Neural cell (in vitro differentiated cells): ENCODE measurements at regions not wholly inside any gene's neighbourhood (a gene's known extent, or its start where the extent isn't known, plus 50 kb on each side); places are given as distances from the start of the nearest gene placed in this dataset.

Source experiments
- EP300 ChIP-seq: fragments of 450-650 bp; conservative IDR thresholded peaks from 2 replicates; pipeline ENCODE4 v1.6.1; 2014; ENCODE audit warnings: antibody characterized with exemption, mild to moderate bottlenecking, moderate library complexity; ENCODE audit not compliant: poor library complexity, severe bottlenecking
- POLR2AphosphoS5 ChIP-seq: IDR thresholded peaks from 2 replicates; pipeline ENCODE4 v1.6.1; 2012
- TF ChIP-seq, protein P1 (sequence below): fragments of 450-650 bp; IDR thresholded peaks from 2 replicates; pipeline ENCODE4 v1.5.1; 2014; ENCODE audit warnings: antibody characterized with exemption, mild to moderate bottlenecking, moderate library complexity; ENCODE audit not compliant: poor library complexity, severe bottlenecking
- TF ChIP-seq, protein P2 (sequence below): IDR thresholded peaks from 2 replicates; pipeline ENCODE4 v1.6.1; 2012; ENCODE audit warnings: borderline replicate concordance

DNA sequence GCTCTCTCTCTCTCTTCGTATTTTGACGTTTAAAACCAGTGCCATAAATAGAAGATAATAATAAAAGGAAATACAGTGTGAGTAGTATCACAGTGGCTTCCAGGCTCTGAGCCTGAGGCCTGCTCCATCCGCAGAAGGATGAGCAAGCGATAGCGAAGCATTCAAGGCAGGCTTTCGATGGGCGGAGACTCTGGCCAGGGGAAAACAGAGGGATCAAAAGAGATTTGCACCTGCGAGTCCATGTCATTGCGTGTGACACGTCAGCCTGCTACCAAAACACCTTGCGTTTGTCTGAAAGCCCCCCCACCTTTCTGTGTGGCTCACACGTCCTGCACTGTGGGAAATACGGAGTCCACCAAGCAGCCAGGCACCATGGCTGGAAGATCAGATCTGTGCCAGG, 377.3 kb upstream of the SULF2 start:
- TF ChIP-seq, protein P1, sequence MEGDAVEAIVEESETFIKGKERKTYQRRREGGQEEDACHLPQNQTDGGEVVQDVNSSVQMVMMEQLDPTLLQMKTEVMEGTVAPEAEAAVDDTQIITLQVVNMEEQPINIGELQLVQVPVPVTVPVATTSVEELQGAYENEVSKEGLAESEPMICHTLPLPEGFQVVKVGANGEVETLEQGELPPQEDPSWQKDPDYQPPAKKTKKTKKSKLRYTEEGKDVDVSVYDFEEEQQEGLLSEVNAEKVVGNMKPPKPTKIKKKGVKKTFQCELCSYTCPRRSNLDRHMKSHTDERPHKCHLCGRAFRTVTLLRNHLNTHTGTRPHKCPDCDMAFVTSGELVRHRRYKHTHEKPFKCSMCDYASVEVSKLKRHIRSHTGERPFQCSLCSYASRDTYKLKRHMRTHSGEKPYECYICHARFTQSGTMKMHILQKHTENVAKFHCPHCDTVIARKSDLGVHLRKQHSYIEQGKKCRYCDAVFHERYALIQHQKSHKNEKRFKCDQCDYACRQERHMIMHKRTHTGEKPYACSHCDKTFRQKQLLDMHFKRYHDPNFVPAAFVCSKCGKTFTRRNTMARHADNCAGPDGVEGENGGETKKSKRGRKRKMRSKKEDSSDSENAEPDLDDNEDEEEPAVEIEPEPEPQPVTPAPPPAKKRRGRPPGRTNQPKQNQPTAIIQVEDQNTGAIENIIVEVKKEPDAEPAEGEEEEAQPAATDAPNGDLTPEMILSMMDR = no peak
- TF ChIP-seq POLR2AphosphoS5 (no peak), EP300 (no peak)
- TF ChIP-seq, protein P2, sequence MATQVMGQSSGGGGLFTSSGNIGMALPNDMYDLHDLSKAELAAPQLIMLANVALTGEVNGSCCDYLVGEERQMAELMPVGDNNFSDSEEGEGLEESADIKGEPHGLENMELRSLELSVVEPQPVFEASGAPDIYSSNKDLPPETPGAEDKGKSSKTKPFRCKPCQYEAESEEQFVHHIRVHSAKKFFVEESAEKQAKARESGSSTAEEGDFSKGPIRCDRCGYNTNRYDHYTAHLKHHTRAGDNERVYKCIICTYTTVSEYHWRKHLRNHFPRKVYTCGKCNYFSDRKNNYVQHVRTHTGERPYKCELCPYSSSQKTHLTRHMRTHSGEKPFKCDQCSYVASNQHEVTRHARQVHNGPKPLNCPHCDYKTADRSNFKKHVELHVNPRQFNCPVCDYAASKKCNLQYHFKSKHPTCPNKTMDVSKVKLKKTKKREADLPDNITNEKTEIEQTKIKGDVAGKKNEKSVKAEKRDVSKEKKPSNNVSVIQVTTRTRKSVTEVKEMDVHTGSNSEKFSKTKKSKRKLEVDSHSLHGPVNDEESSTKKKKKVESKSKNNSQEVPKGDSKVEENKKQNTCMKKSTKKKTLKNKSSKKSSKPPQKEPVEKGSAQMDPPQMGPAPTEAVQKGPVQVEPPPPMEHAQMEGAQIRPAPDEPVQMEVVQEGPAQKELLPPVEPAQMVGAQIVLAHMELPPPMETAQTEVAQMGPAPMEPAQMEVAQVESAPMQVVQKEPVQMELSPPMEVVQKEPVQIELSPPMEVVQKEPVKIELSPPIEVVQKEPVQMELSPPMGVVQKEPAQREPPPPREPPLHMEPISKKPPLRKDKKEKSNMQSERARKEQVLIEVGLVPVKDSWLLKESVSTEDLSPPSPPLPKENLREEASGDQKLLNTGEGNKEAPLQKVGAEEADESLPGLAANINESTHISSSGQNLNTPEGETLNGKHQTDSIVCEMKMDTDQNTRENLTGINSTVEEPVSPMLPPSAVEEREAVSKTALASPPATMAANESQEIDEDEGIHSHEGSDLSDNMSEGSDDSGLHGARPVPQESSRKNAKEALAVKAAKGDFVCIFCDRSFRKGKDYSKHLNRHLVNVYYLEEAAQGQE = no peak
